ENCODE measurements at regions not wholly inside any gene's neighbourhood (a gene's known extent, or its start where the extent isn't known, plus 50 kb on each side); places are given as distances from the start of the nearest gene placed in this dataset.

DNA sequence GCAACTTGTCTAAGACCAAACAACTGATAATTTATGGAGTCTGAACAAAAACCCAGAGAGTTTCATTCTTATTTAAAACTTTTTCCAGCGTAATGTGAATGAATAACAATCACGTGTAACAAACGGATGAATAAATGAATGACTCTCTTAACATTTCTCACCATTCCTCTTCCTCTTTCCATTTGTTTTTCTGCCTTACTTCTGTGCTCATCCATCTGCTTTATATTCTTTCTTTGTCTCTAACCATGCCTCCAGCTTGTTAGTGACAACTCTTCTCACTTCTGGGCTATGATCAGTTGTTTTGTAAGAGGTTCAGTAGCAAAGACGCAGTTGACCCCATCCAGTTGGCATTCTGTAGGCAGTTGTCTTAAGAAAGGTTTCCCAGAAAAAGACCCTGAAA lies 133.7 kb upstream of the MB21D2 start:
- TF ChIP-seq, protein P1, sequence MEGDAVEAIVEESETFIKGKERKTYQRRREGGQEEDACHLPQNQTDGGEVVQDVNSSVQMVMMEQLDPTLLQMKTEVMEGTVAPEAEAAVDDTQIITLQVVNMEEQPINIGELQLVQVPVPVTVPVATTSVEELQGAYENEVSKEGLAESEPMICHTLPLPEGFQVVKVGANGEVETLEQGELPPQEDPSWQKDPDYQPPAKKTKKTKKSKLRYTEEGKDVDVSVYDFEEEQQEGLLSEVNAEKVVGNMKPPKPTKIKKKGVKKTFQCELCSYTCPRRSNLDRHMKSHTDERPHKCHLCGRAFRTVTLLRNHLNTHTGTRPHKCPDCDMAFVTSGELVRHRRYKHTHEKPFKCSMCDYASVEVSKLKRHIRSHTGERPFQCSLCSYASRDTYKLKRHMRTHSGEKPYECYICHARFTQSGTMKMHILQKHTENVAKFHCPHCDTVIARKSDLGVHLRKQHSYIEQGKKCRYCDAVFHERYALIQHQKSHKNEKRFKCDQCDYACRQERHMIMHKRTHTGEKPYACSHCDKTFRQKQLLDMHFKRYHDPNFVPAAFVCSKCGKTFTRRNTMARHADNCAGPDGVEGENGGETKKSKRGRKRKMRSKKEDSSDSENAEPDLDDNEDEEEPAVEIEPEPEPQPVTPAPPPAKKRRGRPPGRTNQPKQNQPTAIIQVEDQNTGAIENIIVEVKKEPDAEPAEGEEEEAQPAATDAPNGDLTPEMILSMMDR (IDR thresholded peaks at IDR 0.05): no peak
- no peak for TF ChIP-seq POLR2A (IDR thresholded peaks at IDR 0.05)

Measured in uterus (tissue), 2 donors.